Ramos (cell line): ENCODE measurements at regions not wholly inside any gene's neighbourhood (a gene's known extent, or its start where the extent isn't known, plus 50 kb on each side); places are given as distances from the start of the nearest gene placed in this dataset.
"Not testable (repeated sequence)": the region's sequence is repeated elsewhere in the genome, so short reads cannot be mapped to it uniquely, and the experiment has no call there.

Experiments used
- in situ Hi-C: fragments of 300-500 bp; cut with MboI; formaldehyde crosslinking; loops from one replicate; pipeline ENCODE4 v1.14.3; 2022; ENCODE audit warnings: low sequenced_read_pairs; ENCODE audit not compliant: unreplicated experiment

DNA sequence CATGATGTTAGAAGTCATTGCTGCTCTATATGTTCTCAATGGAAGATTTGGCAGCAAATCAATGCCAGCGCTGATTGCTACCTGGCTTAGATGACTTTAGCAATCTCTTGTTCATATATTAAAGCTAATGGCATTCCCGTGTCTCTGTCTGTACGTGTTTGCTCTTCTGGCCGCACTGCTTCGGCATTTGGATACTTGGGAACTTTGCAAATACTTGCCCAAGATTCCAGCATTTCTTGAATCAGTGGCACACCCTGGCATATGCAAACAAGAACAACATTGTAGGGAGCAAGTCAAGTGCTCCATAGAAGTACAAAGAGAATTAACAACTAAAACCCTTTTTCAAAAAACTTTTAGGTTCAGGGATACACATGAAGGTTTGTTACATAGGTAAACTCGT lies 128.9 kb upstream of the TMEM164 start:
- in situ Hi-C loops: no loop called here

DNA sequence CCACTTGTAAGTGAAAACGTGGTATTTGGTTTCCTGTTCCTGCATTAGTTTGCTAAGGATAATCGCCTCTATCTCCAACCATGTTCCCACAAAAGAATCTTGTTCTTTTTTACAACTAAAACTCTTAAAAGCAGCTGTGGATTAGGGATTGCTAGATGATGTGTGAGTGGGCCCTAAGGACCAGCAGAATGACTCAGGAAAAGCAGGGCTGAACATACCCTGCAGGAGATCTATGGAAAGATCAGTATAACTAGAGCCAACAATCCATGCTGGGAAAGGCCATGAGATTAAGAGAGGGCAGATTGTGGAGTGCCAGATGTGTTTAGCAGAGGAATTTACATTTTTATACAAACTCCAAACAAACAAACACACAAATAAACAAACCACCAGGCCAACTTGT lies 128.4 kb upstream of the TMEM164 start:
- in situ Hi-C loops: no loop called here

DNA sequence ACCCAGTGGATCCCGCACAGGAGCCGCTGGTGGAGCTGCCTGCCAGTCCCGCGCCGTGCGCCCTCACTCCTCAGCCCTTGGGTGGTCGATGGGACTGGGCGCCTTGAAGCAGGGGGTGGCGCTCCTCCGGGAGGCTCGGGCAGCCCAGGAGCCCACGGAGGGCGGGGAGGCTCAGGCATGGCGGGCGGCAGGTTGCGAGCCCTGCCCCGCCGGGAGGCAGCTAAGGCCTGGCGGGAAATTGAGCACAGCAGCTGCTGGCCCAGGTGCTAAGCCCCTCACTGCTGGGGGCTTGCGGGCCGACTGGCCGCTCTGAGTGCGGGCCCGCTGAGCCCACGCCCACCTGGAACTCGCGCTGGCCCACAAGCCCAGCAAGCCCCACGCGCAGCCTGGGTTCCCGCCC lies 127.1 kb upstream of the TMEM164 start:
- in situ Hi-C loops: loop anchor here (25.0 kb wide), 1 partner anchor 389 kb away; the partner anchor contains the start of gene GUCY2F

DNA sequence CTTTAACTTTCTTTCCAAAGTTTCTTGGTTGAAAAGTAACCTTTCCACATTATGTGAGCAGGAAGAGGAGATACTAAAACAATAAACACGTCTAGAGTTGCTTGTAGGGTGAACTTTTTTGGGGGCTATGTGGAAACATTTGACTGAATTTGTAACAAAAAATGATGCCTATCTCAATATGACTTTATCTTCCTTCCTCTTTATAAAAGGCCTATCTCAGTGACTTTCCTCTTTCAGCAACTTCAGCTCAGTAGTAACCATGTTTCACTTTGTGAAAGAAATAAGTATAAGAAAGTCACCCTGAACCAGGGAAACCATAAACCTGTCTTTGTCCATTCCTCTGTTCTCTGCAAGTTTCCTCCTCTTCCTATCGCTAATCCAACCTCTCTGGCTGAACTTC lies 124.7 kb upstream of the TMEM164 start:
- in situ Hi-C loops: loop anchor here (25.0 kb wide), 1 partner anchor 391 kb away; the partner anchor contains the start of gene GUCY2F

DNA sequence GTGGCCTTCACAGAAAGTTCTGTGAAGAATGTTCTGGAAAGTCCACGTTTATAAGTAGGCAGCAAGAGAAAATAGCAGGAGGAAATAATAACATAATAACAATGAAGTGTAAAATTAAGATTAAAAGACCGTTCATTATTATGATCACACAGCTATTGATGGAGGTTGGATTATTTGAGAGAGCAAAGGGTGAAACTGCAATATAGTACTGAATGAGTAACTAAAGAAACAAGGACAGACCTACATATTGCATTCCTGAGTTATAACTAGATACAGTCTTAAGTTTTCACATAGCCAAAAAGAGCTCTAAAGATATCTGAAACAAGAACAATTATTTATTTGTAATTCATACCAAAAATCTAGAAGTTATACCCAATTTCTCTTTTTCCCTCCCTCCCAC lies 122.9 kb upstream of the TMEM164 start:
- in situ Hi-C loops: loop anchor here (25.0 kb wide), 1 partner anchor 393 kb away; the partner anchor contains the start of gene GUCY2F

DNA sequence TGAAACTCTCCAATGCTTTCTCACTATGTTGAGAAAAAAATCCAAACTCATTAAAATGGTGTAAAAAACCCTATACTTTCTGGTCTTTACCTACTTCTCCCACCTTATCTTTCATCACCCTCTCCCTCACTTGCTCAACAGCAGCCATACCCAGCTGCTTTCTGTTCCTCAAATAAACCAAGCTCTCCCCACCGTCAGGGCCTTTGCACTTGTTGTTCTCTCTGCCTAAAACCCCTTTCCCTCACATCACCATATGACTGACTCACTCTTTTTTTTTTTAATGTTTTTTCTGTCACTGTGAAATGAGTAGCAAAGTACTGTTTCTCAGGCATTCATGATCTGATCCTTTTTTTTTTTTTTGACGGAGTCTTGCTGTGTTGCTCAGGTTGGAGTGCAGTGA lies 122.3 kb upstream of the TMEM164 start:
- in situ Hi-C loops: loop anchor here (25.0 kb wide), 1 partner anchor 393 kb away; the partner anchor contains the start of gene GUCY2F

DNA sequence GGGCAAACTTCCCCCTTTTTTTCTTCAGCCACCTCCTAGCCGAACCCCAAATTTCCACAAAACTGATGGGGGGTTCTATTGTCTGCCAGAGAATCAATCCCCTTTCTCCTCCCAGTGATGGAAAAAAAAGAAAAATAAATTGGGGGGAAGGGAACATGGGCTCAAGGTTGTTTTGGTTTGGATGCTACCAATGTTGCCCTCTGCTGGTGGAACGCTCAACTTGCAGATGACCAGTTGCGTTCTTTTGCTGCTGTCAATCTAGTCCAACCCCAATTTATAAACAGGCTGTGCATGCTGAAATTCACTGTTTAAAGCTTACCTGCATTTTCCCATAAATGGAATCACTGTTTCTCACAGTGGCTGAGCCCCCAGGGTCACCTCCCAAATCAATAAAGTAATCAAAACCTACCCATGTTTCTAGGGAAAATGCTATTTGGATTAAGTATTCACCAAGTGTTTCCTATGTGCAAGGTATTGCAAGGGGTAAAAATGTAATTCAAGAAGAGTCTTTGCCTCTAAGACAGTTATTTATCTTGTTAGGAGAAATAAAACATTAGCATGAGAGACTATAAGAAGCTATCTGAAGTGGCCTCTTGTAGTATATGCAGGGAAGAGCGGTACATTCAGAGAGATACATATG lies 116.7 kb upstream of the TMEM164 start:
- in situ Hi-C loops: loop anchor here (25.0 kb wide), 1 partner anchor 399 kb away; the partner anchor contains the start of gene GUCY2F

DNA sequence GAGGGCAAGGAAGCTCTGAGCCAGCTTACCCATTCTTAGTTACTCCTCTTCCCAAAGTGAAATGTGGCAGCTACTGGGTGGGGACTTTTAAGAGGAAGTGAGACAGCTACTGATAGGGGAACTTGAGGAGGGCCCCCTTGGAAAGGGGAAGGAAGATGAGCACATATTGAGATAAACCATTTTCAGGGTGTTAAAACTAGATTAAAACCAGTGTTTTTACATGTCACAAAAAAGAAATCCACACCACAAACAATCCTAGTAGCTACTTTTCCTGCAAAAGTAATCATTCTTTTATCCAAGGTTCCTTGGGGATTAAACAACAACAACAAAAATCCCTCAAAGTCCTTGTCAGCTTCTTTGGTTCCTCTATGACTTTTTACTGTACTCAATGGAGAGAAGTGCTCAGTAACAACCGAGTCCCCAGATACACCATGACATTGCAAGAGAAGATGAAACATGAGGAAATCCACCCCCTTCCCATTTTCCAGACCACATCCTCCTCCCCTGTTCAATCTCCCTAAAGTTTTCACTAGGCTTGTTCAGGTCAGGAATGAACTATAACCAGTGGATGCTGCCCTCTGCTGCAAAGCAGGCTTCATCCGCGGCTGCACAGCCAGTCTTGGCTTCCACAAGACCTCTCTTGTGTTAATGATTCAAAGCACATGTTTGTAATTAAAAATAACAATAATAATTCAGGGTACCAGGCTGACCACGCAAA lies 113.5 kb upstream of the TMEM164 start:
- in situ Hi-C loops: loop anchor here (25.0 kb wide), 1 partner anchor 402 kb away; the partner anchor contains the start of gene GUCY2F

DNA sequence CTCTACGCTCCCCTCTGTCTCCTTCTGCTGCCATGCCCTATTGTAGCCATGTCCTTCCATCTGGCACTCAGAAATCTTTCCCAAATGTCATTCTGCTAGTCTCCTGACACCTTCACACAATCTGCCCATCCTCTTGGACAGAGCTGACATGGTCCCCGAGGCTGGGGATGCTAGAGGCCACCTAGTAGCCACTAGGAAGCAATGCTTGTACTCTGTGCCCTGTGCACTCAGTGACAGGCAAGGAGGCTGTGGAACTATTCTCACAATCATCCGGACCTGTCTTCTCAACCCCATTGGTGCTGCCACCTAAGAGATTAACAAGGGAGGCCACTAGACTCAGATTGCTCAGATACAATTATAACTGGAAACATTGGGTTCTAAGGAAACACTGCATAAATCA lies 112.6 kb upstream of the TMEM164 start:
- in situ Hi-C loops: loop anchor here (25.0 kb wide), 1 partner anchor 403 kb away; the partner anchor contains the start of gene GUCY2F

DNA sequence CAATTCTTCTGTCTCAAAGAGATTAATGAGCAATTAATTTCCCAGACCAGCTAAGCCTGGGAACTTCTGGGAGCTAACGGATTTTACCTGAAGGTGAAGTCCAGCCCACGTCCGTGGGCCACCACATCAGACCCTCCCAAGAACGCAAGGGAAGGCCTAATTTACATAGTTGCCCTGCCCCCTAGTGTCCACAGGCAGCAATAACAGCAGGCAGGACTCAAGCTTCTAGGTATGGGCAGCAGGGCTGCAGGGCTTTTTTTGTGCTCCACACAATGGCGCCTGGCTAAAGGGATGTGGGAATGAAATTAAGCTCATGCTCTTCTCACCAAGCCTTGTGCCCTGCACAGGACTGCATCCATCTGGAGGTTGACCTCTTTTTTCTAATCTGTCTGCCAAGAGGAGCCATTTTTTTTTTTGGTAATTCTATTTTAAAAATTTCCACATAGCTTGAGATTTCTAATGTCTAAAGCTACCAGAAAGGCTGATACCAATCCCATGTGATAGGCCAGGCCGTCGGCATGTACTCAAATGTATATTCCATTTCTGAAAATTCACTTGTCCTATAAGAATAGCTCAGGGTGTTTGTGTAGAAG lies 111.9 kb upstream of the TMEM164 start:
- in situ Hi-C loops: loop anchor here (25.0 kb wide), 1 partner anchor 404 kb away; the partner anchor contains the start of gene GUCY2F

DNA sequence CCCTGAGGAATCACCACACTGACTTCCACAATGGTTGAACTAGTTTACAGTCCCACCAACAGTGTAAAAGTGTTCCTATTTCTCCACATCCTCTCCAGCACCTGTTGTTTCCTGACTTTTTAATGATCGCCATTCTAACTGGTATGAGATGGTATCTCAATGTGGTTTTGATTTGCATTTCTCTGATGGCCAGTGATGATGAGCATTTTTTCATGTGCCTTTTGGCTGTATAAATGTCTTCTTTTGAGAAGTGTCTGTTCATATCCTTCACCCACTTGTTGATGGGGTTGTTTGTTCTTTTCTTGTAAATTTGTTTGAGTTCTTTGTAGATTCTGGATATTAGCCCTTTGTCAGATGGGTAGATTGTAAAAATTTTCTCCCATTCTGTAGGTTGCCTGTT lies 106.9 kb upstream of the TMEM164 start:
- in situ Hi-C loops: loop anchor here (25.0 kb wide), 1 partner anchor 409 kb away; the partner anchor contains the start of gene GUCY2F

DNA sequence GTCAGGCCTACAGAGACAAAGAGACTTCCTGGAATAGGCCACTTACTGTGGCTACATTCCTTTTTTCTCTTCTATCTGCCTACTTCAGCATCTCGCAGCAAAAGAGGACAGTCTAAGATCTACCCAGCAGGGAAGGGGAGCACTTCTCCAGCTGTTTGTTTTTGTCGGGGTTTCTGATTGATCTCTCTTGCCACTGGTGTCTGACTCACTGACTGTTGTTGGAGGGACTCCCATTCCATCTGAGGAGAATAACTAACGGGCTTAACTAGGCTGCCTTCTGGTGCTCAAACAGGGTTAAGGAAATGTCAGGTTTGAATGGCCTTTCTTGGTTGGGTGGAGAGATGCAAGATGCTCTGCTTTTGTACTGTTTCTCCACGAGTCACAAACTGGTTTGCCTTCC lies 100.2 kb upstream of the TMEM164 start:
- in situ Hi-C loops: no loop called here

DNA sequence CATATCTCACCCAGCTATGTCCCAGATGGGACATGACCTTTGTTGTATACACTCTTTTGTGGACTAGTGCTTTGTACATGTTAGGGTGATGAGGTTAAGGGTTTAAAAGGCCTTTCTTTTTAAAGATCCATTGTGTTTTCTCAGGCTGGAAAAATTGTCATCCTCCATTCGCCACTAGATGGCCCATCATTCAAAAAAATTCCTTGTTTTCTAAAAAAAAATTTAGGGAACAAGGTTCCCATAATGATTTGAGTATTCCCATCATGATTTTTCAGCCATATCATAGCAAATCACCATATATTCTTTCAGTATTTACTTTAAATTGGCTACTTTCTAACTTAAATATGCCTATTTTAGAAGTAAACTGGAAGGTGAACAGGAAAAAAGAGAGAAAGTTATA lies 91.9 kb upstream of the TMEM164 start:
- in situ Hi-C loops: no loop called here

DNA sequence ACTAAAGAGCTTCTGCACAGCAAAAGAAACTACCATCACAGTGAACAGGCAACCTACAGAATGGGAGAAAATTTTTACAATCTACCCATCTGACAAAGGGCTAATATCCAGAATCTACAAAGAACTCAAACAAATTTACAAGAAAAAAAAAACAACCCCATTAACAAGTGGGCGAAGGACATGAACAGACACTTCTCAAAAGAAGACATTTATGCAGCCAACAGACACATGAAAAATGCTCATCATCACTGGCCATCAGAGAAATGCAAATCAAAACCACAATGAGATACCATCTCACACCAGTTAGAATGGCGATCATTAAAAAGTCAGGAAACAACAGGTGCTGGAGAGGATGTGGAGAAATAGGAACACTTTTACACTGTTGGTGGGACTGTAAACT lies 89.9 kb upstream of the TMEM164 start:
- in situ Hi-C loops: not testable (repeated sequence)

DNA sequence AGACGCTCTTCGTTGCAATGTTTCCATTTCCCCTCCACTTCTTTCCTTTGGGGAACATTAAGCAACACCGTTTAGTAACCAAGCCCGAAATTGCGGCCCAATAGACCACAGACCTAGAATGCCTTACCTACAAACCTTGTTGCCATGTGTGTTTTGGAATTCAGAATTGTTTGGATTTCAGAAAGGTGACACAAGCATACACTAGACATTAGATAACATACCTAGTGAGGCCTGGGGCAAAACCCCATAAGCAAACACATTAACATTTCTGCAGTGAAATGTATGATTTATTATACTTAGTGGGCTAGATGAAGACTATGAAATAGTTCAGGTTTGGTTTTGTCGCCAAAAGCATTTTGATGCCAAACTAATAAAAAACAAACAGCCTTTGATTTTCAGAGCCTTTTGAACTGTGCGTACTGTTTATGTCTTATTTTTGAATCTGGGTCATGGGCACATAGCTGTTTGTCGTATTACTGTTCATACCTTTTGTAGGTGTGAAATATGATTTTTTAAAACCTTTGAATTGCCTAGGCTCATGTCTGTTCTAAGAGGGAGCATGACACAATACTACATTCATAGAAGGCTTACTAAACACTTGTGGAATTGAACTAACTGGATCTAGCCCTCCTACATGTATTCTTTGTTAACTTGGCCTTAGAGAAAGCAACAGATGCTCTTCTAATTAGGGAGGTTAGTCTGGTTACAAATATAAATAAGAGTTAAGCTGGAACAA lies 88.6 kb upstream of the TMEM164 start:
- in situ Hi-C loops: no loop called here

DNA sequence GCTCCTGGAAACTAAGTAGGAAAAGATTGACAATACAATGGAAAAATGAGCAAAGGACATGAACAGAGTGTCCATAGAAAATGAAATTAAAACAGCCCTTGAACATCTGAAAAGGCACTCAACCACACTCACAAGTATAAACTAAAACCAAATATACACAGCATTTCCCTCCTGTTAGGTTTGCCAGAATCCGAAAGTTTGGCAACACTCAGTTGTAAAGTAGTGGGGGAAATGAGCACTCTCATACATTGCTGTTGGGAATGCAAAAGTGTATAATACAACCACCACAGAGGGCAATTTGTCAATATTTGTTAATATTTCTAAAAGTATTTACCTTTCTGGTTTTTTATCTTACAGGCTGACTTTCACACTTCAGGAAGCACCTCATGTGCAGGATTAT lies 84.2 kb upstream of the TMEM164 start:
- in situ Hi-C loops: no loop called here

DNA sequence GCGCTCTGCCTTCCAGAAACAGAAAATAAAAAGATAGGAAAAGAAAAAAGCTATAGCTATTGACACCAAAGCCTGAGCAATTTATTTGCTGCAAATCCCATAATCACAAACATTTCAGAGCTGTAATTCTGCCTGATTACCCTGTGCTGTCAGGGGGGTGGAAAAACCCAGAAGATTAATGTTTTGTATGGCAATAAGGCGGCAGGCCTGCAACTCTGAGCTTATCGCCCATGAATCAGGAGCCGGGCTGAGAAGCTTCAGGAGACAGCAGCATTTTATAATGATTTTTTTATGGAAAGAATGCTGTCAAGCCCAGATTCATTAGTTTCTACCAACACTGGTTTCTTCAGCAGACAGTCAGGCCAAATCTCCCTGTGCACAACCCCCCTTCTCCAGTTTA lies 82.6 kb upstream of the TMEM164 start:
- in situ Hi-C loops: no loop called here

DNA sequence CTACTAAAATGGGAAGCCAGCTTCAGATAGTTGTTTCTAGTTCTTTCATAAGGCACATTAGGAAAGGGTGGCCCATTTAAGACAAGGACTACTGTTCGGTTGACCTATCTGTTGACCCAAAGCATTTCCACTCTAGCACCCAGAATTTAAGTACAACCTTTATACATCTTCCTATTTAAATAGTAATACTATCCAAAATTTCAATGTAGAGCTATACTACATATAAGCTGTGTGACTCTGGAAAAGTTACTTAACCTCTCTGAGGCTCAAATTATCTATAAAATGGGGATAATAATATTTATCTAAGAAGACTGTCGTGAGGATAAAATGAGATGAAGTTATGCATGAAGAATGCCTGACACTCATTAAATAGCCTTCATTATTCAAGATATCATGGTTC lies 82.0 kb upstream of the TMEM164 start:
- in situ Hi-C loops: no loop called here

DNA sequence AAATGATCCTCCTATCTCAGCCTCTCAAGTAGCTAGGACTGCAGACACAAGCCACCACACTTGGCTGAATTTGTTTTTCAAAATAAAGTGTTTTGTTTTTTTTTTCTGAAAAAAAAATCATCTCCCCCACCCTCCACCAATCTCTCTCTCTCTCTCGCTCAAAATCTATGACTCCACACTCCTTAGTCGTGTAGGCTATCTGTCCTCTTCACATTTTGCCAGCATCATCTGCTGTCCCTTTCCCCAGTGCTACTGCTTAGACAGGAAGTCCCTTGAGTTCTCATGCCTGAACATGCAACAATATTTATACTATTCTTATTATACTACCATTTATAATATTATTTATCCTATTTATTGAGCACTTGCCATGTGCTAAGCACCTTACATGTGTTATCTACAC lies 80.7 kb upstream of the TMEM164 start:
- in situ Hi-C loops: no loop called here

DNA sequence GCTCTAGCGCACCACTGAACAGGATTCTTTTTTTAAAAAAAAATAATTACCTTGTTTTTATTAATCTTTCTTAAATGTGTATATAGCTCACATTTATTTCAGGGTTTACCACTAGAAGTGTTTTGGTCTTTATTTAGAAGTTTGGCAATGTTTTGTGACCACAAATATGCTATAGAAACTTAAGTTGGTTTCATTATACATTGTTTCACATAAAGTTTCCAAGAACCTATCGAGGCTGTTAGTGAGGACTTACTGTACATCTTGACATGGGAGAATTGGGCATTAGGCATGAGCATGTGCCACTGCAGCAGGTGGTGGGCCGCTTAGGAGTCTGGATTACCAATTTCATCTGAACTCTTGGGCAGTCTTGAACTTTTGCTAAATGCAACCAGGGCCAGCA lies 77.9 kb upstream of the TMEM164 start:
- in situ Hi-C loops: not testable (repeated sequence)
